NCI-H1105 (cell line): ENCODE measurements at regions not wholly inside any gene's neighbourhood (a gene's known extent, or its start where the extent isn't known, plus 50 kb on each side); places are given as distances from the start of the nearest gene placed in this dataset.
"Not testable (repeated sequence)": the region's sequence is repeated elsewhere in the genome, so short reads cannot be mapped to it uniquely, and the experiment has no call there.

Experiments used
- DNase-seq: peaks from one replicate; lab custom pipeline; 2025; lab: John Stamatoyannopoulos, UW

- not testable (repeated sequence) for DNase-seq
Observed at GRCh38 chr3:144023543-144023942, 51.9 kb downstream of the DIPK2A start.

- DNase-seq: no peak
Observed at GRCh38 chr3:144028798-144029411, 57.3 kb downstream of the DIPK2A start.

GRCh38 chr3:144029769-144030168, 58.1 kb downstream of the DIPK2A start:
- DNase-seq: no peak

- DNase-seq: no peak
Observed at GRCh38 chr3:144031938-144032337, 60.3 kb downstream of the DIPK2A start.

GRCh38 chr3:144032531-144033239, 61.1 kb downstream of the DIPK2A start:
- no peak for DNase-seq

GRCh38 chr3:144033240-144033589, 61.6 kb downstream of the DIPK2A start:
- DNase-seq: no peak

GRCh38 chr3:144033863-144034262, 62.2 kb downstream of the DIPK2A start:
- DNase-seq: no peak

GRCh38 chr3:144034715-144035290, 63.2 kb downstream of the DIPK2A start:
- DNase-seq: no peak

GRCh38 chr3:144036498-144036897, 64.9 kb downstream of the DIPK2A start:
- no peak for DNase-seq

GRCh38 chr3:144039661-144040060, 68.0 kb downstream of the DIPK2A start:
- DNase-seq: no peak

- DNase-seq: no peak
Observed at GRCh38 chr3:144041960-144042556, 70.4 kb downstream of the DIPK2A start.

GRCh38 chr3:144045766-144046165, 74.1 kb downstream of the DIPK2A start:
- no peak for DNase-seq

- DNase-seq: no peak
Observed at GRCh38 chr3:144049374-144049773, 77.8 kb downstream of the DIPK2A start.

GRCh38 chr3:144051211-144051610, 79.6 kb downstream of the DIPK2A start:
- DNase-seq: no peak

GRCh38 chr3:144052275-144052674, 80.7 kb downstream of the DIPK2A start:
- no peak for DNase-seq

GRCh38 chr3:144053121-144053520, 81.5 kb downstream of the DIPK2A start:
- DNase-seq: no peak

- no peak for DNase-seq
Observed at GRCh38 chr3:144054766-144055165, 83.1 kb downstream of the DIPK2A start.

GRCh38 chr3:144055604-144056003, 84.0 kb downstream of the DIPK2A start:
- no peak for DNase-seq

GRCh38 chr3:144058713-144059112, 87.1 kb downstream of the DIPK2A start:
- DNase-seq: no peak

- DNase-seq: no peak
Observed at GRCh38 chr3:144059481-144059880, 87.9 kb downstream of the DIPK2A start.

GRCh38 chr3:144060881-144061280, 89.3 kb downstream of the DIPK2A start:
- DNase-seq: no peak

GRCh38 chr3:144063306-144063705, 91.7 kb downstream of the DIPK2A start:
- no peak for DNase-seq

GRCh38 chr3:144067059-144067458, 95.4 kb downstream of the DIPK2A start:
- DNase-seq: no peak
